ENCODE measurements at regions not wholly inside any gene's neighbourhood (a gene's known extent, or its start where the extent isn't known, plus 50 kb on each side); places are given as distances from the start of the nearest gene placed in this dataset.

DNA sequence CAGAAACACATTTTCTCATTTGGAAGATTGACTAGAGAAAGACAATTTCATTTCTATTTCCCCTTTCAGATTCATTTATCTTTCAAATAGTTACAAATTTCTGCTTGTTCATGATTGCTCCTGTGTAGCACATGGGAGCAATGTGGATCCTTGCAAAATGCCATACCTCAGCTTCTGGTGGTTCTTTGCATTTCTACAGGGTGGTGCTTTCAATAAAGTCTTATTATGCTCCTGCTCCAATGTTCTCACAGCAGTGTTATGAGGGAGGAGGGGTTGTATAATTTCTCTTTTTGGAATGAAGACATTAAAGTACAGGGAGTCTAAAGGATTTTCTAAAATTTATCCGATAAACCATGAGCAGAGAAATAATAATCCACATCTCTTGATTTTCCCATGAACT lies 280.1 kb upstream of the ATP10A start:
- H3K4me3 ChIP-seq (ENCODE audit: low read length), result no peak overlapping the region
- no peak for DNase-seq (ENCODE audit: low read depth)
- no peak for TF ChIP-seq CTCF (conservative IDR thresholded peaks at IDR 0.05; ENCODE audit: low read length)

- TF ChIP-seq CTCF (conservative IDR thresholded peaks at IDR 0.05; ENCODE audit: low read length), result no peak
- H3K4me3 ChIP-seq (ENCODE audit: low read length), result no peak overlapping the region
- DNase-seq (ENCODE audit: low read depth), result no peak
Observed at GRCh38 chr15:26134812-26135211, 271.7 kb upstream of the ATP10A start.

DNA sequence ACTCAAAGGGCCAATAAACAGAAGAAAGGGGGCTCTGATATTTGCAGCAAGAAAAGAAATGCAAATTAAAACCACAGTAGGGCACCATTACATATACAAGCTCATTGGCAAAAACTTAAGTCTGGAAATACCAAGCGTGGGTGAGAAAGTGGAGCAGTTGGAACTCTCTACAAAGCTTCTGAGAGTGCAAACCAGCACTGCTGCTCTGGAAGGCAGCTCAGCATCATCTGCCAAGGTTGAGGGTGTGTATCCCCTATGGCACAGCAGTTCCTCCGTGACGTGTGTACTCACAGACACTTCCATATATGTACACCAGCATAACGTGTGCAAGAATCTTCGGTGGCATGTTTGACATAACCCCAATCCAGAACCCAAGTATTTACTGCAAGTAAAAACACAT lies 271.0 kb upstream of the ATP10A start:
- TF ChIP-seq CTCF (conservative IDR thresholded peaks at IDR 0.05; ENCODE audit: low read length), result no peak
- no peak overlapping the region for H3K4me3 ChIP-seq (ENCODE audit: low read length)
- no peak for DNase-seq (ENCODE audit: low read depth)

DNA sequence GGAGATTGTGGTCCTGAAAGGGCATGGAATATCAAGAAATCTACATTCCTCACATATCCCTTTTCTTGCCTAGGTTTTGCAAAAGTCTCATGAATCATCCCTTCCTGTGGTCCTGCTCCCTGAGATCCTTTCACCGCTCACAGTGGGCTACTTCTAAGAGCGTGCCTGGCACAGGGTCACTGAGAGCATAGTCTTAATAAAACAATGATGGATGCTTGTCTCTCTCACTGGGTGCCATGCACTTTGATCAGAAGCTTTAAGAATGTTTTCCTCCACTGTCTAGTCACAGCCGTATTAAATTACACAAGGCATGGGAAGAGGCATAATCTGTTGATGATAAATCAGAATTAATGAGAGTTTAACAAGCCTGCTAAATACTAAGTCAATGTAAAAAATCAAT lies 269.7 kb upstream of the ATP10A start:
- peak; percentile 10 for DNase-seq (ENCODE audit: low read depth)
- no peak for TF ChIP-seq CTCF (conservative IDR thresholded peaks at IDR 0.05; ENCODE audit: low read length)
- H3K4me3 ChIP-seq (ENCODE audit: low read length), result no peak overlapping the region

DNA sequence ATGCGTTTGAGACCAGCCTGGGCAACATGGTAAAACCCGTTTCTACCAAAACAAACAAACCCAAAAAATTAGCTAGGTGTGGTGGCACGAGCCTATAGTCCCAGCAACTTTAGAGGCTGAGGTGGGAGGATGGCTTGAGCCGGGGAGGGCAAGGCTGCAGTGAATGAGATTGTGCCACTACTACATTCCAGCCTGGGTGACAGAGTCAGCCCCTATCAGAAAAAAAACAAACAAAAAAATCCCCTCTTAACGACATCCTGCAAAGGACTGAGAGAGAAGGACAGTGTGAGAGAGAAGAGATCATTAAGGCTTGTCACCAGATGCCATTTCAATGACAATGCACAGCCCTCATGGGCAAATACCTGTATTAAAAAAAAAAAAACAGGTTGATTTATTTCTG lies 266.7 kb upstream of the ATP10A start:
- no peak overlapping the region for H3K4me3 ChIP-seq (ENCODE audit: low read length)
- no peak for TF ChIP-seq CTCF (conservative IDR thresholded peaks at IDR 0.05; ENCODE audit: low read length)
- DNase-seq (ENCODE audit: low read depth), result no peak

DNA sequence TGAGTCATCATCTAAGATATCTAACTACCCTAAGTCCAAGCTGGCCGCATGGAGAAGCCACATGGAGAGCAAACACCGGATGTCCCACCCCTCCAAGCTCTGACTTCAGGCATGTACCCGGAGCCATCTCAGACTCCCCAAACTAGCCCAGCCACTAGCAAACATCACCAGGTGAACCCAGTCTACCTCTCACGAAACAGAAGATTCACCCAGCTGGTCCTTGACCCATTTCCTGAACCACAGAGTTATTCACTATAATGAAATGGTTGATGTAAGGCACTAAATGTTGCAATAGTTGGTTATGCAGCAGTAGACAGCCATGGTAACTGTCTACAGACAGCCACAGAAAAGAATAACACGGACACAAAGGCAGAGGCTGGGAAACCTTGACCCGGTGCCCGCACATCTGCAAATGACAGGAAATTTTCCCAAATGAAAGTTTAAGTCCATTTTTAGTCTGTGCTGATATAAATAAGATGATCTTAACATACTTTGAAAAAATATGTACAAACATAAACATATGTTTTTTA lies 265.5 kb upstream of the ATP10A start:
- H3K4me3 ChIP-seq (ENCODE audit: low read length), result no peak overlapping the region
- TF ChIP-seq CTCF (conservative IDR thresholded peaks at IDR 0.05; ENCODE audit: low read length), result no peak
- DNase-seq (ENCODE audit: low read depth), result peak; percentile 71

GRCh38 chr15:26126819-26127387 lies 263.8 kb upstream of the ATP10A start:
- no peak overlapping the region for H3K4me3 ChIP-seq (ENCODE audit: low read length)
- no peak for TF ChIP-seq CTCF (conservative IDR thresholded peaks at IDR 0.05; ENCODE audit: low read length)
- no peak for DNase-seq (ENCODE audit: low read depth)

Measured in AG10803 (cell line).